SK-N-SH (cell line): ENCODE measurements at regions not wholly inside any gene's neighbourhood (a gene's known extent, or its start where the extent isn't known, plus 50 kb on each side); places are given as distances from the start of the nearest gene placed in this dataset.

Experiments
- CTCF ChIA-PET: fragments of 300-600, 350-600 bp; formaldehyde crosslinking; extraction: SDS; loops from one replicate; lab custom pipeline; 2021; lab: Yijun Ruan, JAX
- POLR2A ChIA-PET: fragments of 350-600 bp; sonication (Branson Sonifier 250); formaldehyde crosslinking; extraction: SDS; loops from one replicate; lab custom pipeline; 2020; ENCODE audit warnings: antibody characterized with exemption, inconsistent platforms; lab: Yijun Ruan, JAX
- DNase-seq: peaks from one replicate; pipeline ENCODE4 v3.0.0; 2012
- H2AFZ ChIP-seq: fragments of 200-600 bp; sonication (generic); 2 replicates; pipeline ENCODE4 v1.8.1; 2016; ENCODE audit warnings: antibody characterized with exemption, mild to moderate bottlenecking, low read depth
- H3F3A ChIP-seq: fragments of 200-600 bp; sonication (generic); replicated peaks from 2 replicates; pipeline ENCODE3; 2016; ENCODE audit warnings: antibody characterized with exemption, mild to moderate bottlenecking; ENCODE audit not compliant: insufficient read depth
- H3K27ac ChIP-seq, 2 experiments: fragments of 200-500 bp in 1 of 2; fragments of 200-600 bp in 1 of 2; sonication (Bioruptor generic) in 1 of 2; sonication (generic), shearing (Covaris generic) in 1 of 2; 2 replicates each; pipeline versions ENCODE4 v1.5.1 to v1.6.1; 2014 to 2016; ENCODE audit warnings: low read depth in 2 of 2, inconsistent platforms in 1 of 2, low read length in 1 of 2, mild to moderate bottlenecking in 1 of 2, mixed read lengths in 1 of 2
- H3K27me3 ChIP-seq: fragments of 200-600 bp; sonication (generic), shearing (Covaris generic); 2 replicates; pipeline ENCODE4 v1.6.1; 2016; ENCODE audit warnings: mixed run types; ENCODE audit not compliant: insufficient read depth
- H3K36me3 ChIP-seq, 2 experiments: fragments of 200-500 bp in 1 of 2; fragments of 200-600 bp in 1 of 2; sonication (Bioruptor generic) in 1 of 2; sonication (generic) in 1 of 2; replicated peaks in 1 of 2; 2 replicates each; pipeline versions ENCODE3 to v1.5.1; 2014 to 2016; ENCODE audit warnings: low read length in 1 of 2, mild to moderate bottlenecking in 1 of 2; ENCODE audit not compliant: insufficient read depth in 2 of 2, control insufficient read depth in 1 of 2
- H3K4me1 ChIP-seq, 2 experiments: fragments of 200-500 bp in 1 of 2; fragments of 200-600 bp in 1 of 2; sonication (Bioruptor generic) in 1 of 2; sonication (generic), shearing (Covaris generic) in 1 of 2; 2 replicates each; pipeline versions ENCODE4 v1.5.1 to v1.6.1; 2014 to 2016; ENCODE audit warnings: low read depth in 1 of 2, low read length in 1 of 2, mixed run types in 1 of 2; ENCODE audit not compliant: insufficient read depth in 2 of 2, control insufficient read depth in 1 of 2
- H3K4me2 ChIP-seq: fragments of 200-600 bp; sonication (generic), shearing (Covaris generic); 2 replicates; pipeline ENCODE4 v1.6.1; 2017; ENCODE audit warnings: mixed run types
- H3K4me3 ChIP-seq, 2 experiments: fragments of 200-500 bp in 1 of 2; fragments of 200-600 bp in 1 of 2; sonication (Bioruptor generic) in 1 of 2; sonication (generic), shearing (Covaris generic) in 1 of 2; 2 replicates each; pipeline versions ENCODE4 v1.5.1 to v1.8.1; 2014 to 2016; ENCODE audit warnings: low read depth in 2 of 2, inconsistent platforms in 1 of 2, low read length in 1 of 2, mild to moderate bottlenecking in 1 of 2, mixed read lengths in 1 of 2, moderate library complexity in 1 of 2
- H3K79me2 ChIP-seq: fragments of 200-600 bp; sonication (generic); 2 replicates; pipeline ENCODE4 v1.8.1; 2017; ENCODE audit warnings: mild to moderate bottlenecking; ENCODE audit not compliant: insufficient read depth
- H3K9ac ChIP-seq: fragments of 200-600 bp; sonication (generic); 2 replicates; pipeline ENCODE4 v1.6.1; 2017; ENCODE audit warnings: mixed run types
- H3K9me2 ChIP-seq: fragments of 200-600 bp; sonication (generic); 2 replicates; pipeline ENCODE4 v1.6.1; 2017; ENCODE audit warnings: mixed run types
- H3K9me3 ChIP-seq: fragments of 200-600 bp; sonication (generic); 2 replicates; pipeline ENCODE4 v1.6.1; 2017; ENCODE audit warnings: mixed run types, mild to moderate bottlenecking, moderate library complexity
- H4K20me1 ChIP-seq: fragments of 200-600 bp; sonication (generic); 2 replicates; pipeline ENCODE4 v1.6.1; 2017; ENCODE audit warnings: mild to moderate bottlenecking, mixed run types; ENCODE audit not compliant: insufficient read depth
- CHD2 ChIP-seq: fragments of 150-350 bp; IDR thresholded peaks from 2 replicates; pipeline ENCODE4 v1.6.1; 2018; ENCODE audit warnings: low read length; ENCODE audit not compliant: partially characterized antibody
- EP300 ChIP-seq, 2 experiments: IDR thresholded peaks; 2 replicates each; pipeline versions ENCODE4 v1.4.0 to v1.6.1; 2012; ENCODE audit warnings: borderline replicate concordance in 1 of 2, low read depth in 1 of 2, low read length in 1 of 2
- EZH2phosphoT487 ChIP-seq: fragments of 200-600 bp; sonication (generic); IDR thresholded peaks from 2 replicates; pipeline ENCODE4 v1.6.1; 2017; ENCODE audit warnings: low read depth, mixed run types, mild to moderate bottlenecking, antibody characterized with exemption, moderate library complexity, borderline replicate concordance
- MXI1 ChIP-seq: IDR thresholded peaks from 2 replicates; pipeline ENCODE4 v1.6.1; 2012; ENCODE audit warnings: mild to moderate bottlenecking, low read depth, low read length, improper control_type of control experiment
- NFIC ChIP-seq: IDR thresholded peaks from 2 replicates; pipeline ENCODE4 v1.4.0; 2012; ENCODE audit warnings: borderline replicate concordance
- POLR2AphosphoS5 ChIP-seq: IDR thresholded peaks from 2 replicates; pipeline ENCODE4 v1.6.1; 2012; ENCODE audit warnings: low read depth, low read length
- RAD21 ChIP-seq: IDR thresholded peaks from 2 replicates; pipeline ENCODE4 v1.6.1; 2012; ENCODE audit warnings: mild to moderate bottlenecking, low read length
- RCOR1 ChIP-seq: fragments of 150-350 bp; IDR thresholded peaks from 2 replicates; pipeline ENCODE4 v1.6.1; 2017; ENCODE audit warnings: antibody characterized with exemption, low read length
- RFX5 ChIP-seq: IDR thresholded peaks from 2 replicates; pipeline ENCODE4 v1.6.1; 2012; ENCODE audit warnings: mild to moderate bottlenecking, improper control_type of control experiment, low read length
- RXRA ChIP-seq: IDR thresholded peaks from 2 replicates; pipeline ENCODE4 v1.4.0; 2012; ENCODE audit warnings: low read depth, mild to moderate bottlenecking, borderline replicate concordance
- TAF1 ChIP-seq: IDR thresholded peaks from 2 replicates; pipeline ENCODE4 v1.6.1; 2012; ENCODE audit warnings: low read depth, mild to moderate bottlenecking, low read length, moderate library complexity, borderline replicate concordance
- TEAD4 ChIP-seq: IDR thresholded peaks from 2 replicates; pipeline ENCODE4 v1.4.0; 2012; ENCODE audit warnings: mild to moderate bottlenecking, borderline replicate concordance; ENCODE audit not compliant: insufficient read depth
- WGBS: methylation state at CpG from one replicate; pipeline ENCODE4 v1.1.6; 2017; ENCODE audit warnings: low lambda C conversion rate; 5-methylcytosine and 5-hydroxymethylcytosine counted together
- TF ChIP-seq, protein P1 (sequence below): IDR thresholded peaks from 2 replicates; pipeline ENCODE4 v1.4.0; 2012; ENCODE audit warnings: low read depth
- TF ChIP-seq, protein P2 (sequence below): IDR thresholded peaks from 2 replicates; pipeline ENCODE4 v1.6.1; 2012; ENCODE audit warnings: mild to moderate bottlenecking, low read depth, low read length, moderate library complexity
- TF ChIP-seq, protein P3 (sequence below): fragments of 150-350 bp; IDR thresholded peaks from 2 replicates; pipeline ENCODE4 v1.6.1; 2016; ENCODE audit warnings: mild to moderate bottlenecking, low read depth, low read length
- TF ChIP-seq, protein P4 (sequence below): IDR thresholded peaks from 2 replicates; pipeline ENCODE4 v1.4.0; 2012; ENCODE audit warnings: low read depth, borderline replicate concordance

DNA sequence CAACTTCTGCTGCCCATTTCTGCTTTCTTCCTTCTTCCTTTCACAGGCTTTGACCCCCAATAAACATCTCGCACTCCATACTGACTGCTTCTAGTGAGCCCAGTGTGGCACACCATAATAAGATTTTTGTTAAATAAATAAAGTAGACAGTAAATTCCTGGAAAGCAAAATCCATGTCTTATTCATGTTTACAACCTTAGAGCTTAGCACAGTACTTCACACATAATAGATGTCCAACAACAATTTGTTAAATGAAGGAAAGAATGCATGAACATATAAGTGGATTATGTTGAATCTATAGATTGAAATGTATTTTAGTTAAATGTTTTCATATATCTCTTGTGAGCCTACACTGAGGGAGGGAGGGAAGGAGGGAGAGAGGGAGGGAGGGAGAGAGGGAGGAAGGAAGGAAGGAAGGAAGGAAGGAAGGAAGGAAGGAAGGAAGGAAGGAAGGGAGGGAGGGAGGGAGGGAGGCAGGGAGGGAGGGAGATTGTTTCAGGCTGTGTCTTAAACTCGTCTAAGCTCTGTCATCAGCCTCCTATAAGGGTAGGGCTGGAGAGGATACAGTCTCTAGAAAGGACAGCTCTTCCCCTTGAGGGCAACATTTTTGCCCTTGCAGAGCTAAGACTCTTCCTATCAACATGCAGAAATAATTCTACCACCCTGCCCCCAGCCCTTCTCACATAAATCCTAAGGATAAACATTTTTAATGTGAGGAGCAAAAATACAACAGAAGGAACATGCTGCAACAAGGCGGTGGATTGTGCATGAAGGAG, 168.1 kb downstream of the BARX2 start:
- Histone ChIP-seq H3K27ac (no peak overlapping the region), H2AFZ (no peak overlapping the region), H3K27me3 (no peaks in the 10 kb centered on the region; the same call in 1 of the 2 replicates), H3K36me3 (no peaks in the 10 kb centered on the region), H4K20me1 (no peaks in the 10 kb centered on the region), H3K79me2 (no peaks in the 10 kb centered on the region), H3K9ac (no peak overlapping the region), H3K4me3 (no peak overlapping the region), H3F3A (no peaks in the 10 kb centered on the region), H3K4me1 (peaks cover 0 to 7% of the 10 kb centered on the region in 2 experiments; a peak in 1 of 4 replicates), H3K9me3 (no peaks in the 10 kb centered on the region), H3K9me2 (no peaks in the 10 kb centered on the region), H3K4me2 (no peak overlapping the region)
- CTCF ChIA-PET, result no interaction called here
- POLR2A ChIA-PET, result no interaction called here
- WGBS, result 12% methylated on average over 3 of the region's 3 CpGs
- DNase-seq, result no peak
- no peak for TF ChIP-seq TEAD4
- TF ChIP-seq EZH2phosphoT487, result no peak
- TF ChIP-seq POLR2AphosphoS5, result no peak
- no peak for TF ChIP-seq RAD21
- no peak for TF ChIP-seq MXI1
- TF ChIP-seq, protein P1, sequence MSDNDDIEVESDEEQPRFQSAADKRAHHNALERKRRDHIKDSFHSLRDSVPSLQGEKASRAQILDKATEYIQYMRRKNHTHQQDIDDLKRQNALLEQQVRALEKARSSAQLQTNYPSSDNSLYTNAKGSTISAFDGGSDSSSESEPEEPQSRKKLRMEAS, result no peak
- TF ChIP-seq, protein P2, sequence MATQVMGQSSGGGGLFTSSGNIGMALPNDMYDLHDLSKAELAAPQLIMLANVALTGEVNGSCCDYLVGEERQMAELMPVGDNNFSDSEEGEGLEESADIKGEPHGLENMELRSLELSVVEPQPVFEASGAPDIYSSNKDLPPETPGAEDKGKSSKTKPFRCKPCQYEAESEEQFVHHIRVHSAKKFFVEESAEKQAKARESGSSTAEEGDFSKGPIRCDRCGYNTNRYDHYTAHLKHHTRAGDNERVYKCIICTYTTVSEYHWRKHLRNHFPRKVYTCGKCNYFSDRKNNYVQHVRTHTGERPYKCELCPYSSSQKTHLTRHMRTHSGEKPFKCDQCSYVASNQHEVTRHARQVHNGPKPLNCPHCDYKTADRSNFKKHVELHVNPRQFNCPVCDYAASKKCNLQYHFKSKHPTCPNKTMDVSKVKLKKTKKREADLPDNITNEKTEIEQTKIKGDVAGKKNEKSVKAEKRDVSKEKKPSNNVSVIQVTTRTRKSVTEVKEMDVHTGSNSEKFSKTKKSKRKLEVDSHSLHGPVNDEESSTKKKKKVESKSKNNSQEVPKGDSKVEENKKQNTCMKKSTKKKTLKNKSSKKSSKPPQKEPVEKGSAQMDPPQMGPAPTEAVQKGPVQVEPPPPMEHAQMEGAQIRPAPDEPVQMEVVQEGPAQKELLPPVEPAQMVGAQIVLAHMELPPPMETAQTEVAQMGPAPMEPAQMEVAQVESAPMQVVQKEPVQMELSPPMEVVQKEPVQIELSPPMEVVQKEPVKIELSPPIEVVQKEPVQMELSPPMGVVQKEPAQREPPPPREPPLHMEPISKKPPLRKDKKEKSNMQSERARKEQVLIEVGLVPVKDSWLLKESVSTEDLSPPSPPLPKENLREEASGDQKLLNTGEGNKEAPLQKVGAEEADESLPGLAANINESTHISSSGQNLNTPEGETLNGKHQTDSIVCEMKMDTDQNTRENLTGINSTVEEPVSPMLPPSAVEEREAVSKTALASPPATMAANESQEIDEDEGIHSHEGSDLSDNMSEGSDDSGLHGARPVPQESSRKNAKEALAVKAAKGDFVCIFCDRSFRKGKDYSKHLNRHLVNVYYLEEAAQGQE, result no peak
- TF ChIP-seq TAF1, result no peak
- TF ChIP-seq CHD2, result no peak
- no peak for TF ChIP-seq EP300 (IDR thresholded peaks at IDR 0.05; ENCODE audit: borderline replicate concordance in 1 of 2, low read depth in 1 of 2, low read length in 1 of 2)
- TF ChIP-seq RXRA, result no peak
- TF ChIP-seq, protein P3, sequence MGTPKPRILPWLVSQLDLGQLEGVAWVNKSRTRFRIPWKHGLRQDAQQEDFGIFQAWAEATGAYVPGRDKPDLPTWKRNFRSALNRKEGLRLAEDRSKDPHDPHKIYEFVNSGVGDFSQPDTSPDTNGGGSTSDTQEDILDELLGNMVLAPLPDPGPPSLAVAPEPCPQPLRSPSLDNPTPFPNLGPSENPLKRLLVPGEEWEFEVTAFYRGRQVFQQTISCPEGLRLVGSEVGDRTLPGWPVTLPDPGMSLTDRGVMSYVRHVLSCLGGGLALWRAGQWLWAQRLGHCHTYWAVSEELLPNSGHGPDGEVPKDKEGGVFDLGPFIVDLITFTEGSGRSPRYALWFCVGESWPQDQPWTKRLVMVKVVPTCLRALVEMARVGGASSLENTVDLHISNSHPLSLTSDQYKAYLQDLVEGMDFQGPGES, result no peak
- no peak for TF ChIP-seq NFIC
- TF ChIP-seq, protein P4, sequence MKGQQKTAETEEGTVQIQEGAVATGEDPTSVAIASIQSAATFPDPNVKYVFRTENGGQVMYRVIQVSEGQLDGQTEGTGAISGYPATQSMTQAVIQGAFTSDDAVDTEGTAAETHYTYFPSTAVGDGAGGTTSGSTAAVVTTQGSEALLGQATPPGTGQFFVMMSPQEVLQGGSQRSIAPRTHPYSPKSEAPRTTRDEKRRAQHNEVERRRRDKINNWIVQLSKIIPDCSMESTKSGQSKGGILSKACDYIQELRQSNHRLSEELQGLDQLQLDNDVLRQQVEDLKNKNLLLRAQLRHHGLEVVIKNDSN, result no peak
- TF ChIP-seq RCOR1, result no peak
- TF ChIP-seq RFX5, result no peak
